NCI-H146 treated with DMSO at 0.1 percent for 48 hours (cell line): ENCODE measurements at regions not wholly inside any gene's neighbourhood (a gene's known extent, or its start where the extent isn't known, plus 50 kb on each side); places are given as distances from the start of the nearest gene placed in this dataset.

Experiments used
- DNase-seq: peaks from one replicate; lab custom pipeline; 2025; ENCODE audit not compliant: unreplicated experiment; lab: John Stamatoyannopoulos, UW

- no peak for DNase-seq
Observed at GRCh38 chr2:104033399-104033798, 820.5 kb upstream of the POU3F3 start.

- DNase-seq, result no peak
Observed at GRCh38 chr2:104040771-104041170, 813.1 kb upstream of the POU3F3 start.

GRCh38 chr2:104041351-104041750 is 812.6 kb upstream of the POU3F3 start:
- DNase-seq, result no peak

GRCh38 chr2:104043864-104044263 is 810.1 kb upstream of the POU3F3 start:
- DNase-seq, result no peak

GRCh38 chr2:104045071-104045470 is 808.8 kb upstream of the POU3F3 start:
- no peak for DNase-seq

GRCh38 chr2:104046466-104046865 is 807.4 kb upstream of the POU3F3 start:
- DNase-seq, result no peak

GRCh38 chr2:104047516-104047915 is 806.4 kb upstream of the POU3F3 start:
- DNase-seq, result no peak

- no peak for DNase-seq
Observed at GRCh38 chr2:104049438-104049837, 804.5 kb upstream of the POU3F3 start.

GRCh38 chr2:104049981-104050380 is 803.9 kb upstream of the POU3F3 start:
- DNase-seq, result no peak

- no peak for DNase-seq
Observed at GRCh38 chr2:104050656-104051242, 803.2 kb upstream of the POU3F3 start.

GRCh38 chr2:104051766-104052165 is 802.1 kb upstream of the POU3F3 start:
- DNase-seq, result no peak

- no peak for DNase-seq
Observed at GRCh38 chr2:104052356-104052755, 801.6 kb upstream of the POU3F3 start.

- no peak for DNase-seq
Observed at GRCh38 chr2:104056451-104056850, 797.5 kb upstream of the POU3F3 start.

GRCh38 chr2:104068665-104069064 is 785.2 kb upstream of the POU3F3 start:
- DNase-seq, result no peak

- DNase-seq, result no peak
Observed at GRCh38 chr2:104077573-104077972, 776.3 kb upstream of the POU3F3 start.

- DNase-seq, result no peak
Observed at GRCh38 chr2:104078431-104079157, 775.3 kb upstream of the POU3F3 start.

- DNase-seq, result no peak
Observed at GRCh38 chr2:104088745-104089144, 765.2 kb upstream of the POU3F3 start.

- DNase-seq, result no peak
Observed at GRCh38 chr2:104090407-104090806, 763.5 kb upstream of the POU3F3 start.

- no peak for DNase-seq
Observed at GRCh38 chr2:104091894-104092293, 762.0 kb upstream of the POU3F3 start.

- no peak for DNase-seq
Observed at GRCh38 chr2:104092886-104093285, 761.0 kb upstream of the POU3F3 start.

- no peak for DNase-seq
Observed at GRCh38 chr2:104102615-104103014, 751.3 kb upstream of the POU3F3 start.

GRCh38 chr2:104109356-104109755 is 744.6 kb upstream of the POU3F3 start:
- no peak for DNase-seq

GRCh38 chr2:104118889-104119288 is 735.0 kb upstream of the POU3F3 start:
- DNase-seq, result no peak
